Omental fat pad (tissue), 3 donors: ENCODE measurements at regions not wholly inside any gene's neighbourhood (a gene's known extent, or its start where the extent isn't known, plus 50 kb on each side); places are given as distances from the start of the nearest gene placed in this dataset.
"Not testable (repeated sequence)": the region's sequence is repeated elsewhere in the genome, so short reads cannot be mapped to it uniquely, and the experiment has no call there.

ENCODE experiments used
- ATAC-seq: fragments of 150-250 bp; one replicate; pipeline ENCODE4 v1.9.1; 2016; ENCODE audit warnings: mild to moderate bottlenecking, moderate library complexity; ENCODE audit not compliant: low FRiP score
- DNase-seq: peaks from one replicate; pipeline ENCODE4 v3.0.0-alpha.2; 2019; ENCODE audit warnings: low spot score
- TF ChIP-seq, protein P1 (sequence below), 3 donors: fragments of 450-650 bp; IDR thresholded peaks; one replicate each; pipeline ENCODE4 v1.5.1; 2016 to 2017; ENCODE audit warnings: antibody characterized with exemption in 3 of 3, mild to moderate bottlenecking in 3 of 3, moderate library complexity in 2 of 3

DNA sequence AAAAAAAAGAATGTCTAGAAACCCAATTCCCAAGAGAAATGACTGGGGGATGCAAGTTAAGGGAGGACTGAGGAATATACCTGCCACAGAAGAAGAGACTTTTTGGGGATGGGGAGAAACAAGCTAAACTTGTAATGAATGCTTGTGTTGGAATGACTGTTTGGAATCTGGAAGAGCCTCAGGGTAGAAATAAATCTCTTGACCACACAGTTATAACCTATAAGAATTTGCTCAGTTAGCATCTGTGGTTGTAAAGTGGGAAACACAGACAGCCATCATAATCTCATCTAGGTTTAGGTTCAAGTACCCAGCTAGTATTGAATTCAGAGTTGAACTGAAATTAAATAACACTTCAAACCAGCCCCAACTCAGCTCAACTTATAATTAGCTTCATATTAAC, 678.3 kb upstream of the CHD1 start:
- DNase-seq (no peak), ATAC-seq (no peak)
- TF ChIP-seq, protein P1, sequence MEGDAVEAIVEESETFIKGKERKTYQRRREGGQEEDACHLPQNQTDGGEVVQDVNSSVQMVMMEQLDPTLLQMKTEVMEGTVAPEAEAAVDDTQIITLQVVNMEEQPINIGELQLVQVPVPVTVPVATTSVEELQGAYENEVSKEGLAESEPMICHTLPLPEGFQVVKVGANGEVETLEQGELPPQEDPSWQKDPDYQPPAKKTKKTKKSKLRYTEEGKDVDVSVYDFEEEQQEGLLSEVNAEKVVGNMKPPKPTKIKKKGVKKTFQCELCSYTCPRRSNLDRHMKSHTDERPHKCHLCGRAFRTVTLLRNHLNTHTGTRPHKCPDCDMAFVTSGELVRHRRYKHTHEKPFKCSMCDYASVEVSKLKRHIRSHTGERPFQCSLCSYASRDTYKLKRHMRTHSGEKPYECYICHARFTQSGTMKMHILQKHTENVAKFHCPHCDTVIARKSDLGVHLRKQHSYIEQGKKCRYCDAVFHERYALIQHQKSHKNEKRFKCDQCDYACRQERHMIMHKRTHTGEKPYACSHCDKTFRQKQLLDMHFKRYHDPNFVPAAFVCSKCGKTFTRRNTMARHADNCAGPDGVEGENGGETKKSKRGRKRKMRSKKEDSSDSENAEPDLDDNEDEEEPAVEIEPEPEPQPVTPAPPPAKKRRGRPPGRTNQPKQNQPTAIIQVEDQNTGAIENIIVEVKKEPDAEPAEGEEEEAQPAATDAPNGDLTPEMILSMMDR (IDR thresholded peaks at IDR 0.05): no peak

DNA sequence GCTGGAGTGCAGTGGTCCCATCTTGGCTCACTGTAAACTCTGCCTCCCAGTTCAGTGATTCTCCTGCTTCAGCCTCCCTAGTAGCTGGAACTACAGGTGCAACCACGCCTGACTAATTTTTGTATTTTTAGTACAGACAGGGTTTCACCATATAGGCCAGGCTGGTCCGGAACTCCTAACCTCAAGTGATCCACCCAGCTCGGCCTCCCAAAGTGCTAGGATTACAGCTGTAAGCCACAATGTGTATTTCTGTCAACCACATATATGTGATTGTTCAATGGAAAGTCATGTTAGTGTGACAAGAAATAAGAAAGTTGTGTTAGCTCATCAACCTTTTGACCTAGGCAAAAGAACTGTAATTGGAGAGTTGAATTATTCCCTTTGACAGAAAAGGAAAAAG, 677.1 kb upstream of the CHD1 start:
- TF ChIP-seq, protein P1 (IDR thresholded peaks at IDR 0.05): no peak
- ATAC-seq (no peak), DNase-seq (no peak)

GRCh38 chr5:99600952-99601351, 672.1 kb upstream of the CHD1 start:
- TF ChIP-seq, protein P1 (IDR thresholded peaks at IDR 0.05): no peak
- no peak for DNase-seq
- no peak for ATAC-seq

GRCh38 chr5:99590806-99591205, 662.0 kb upstream of the CHD1 start:
- ATAC-seq (no peak), DNase-seq (no peak)
- TF ChIP-seq, protein P1 (IDR thresholded peaks at IDR 0.05): no peak

DNA sequence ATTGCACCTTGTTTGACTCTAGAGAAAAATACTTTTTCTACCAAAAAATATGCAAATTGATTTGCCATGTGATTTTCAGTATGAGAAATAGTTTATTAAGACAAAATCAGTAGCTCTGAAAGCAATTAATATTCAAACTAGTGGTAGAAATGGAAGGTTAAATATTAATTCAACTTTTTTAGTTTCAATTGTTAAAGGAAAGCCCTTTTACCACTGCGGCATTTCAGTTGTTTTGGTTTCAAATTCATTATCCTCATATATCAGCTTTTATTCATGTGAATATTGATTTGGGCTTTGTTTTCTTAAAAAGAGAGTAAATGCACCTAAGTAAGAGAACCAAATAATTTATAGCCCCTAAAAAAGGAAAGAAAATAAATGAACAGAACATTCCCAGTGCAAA, 660.6 kb upstream of the CHD1 start:
- no peak for ATAC-seq
- TF ChIP-seq, protein P1 (IDR thresholded peaks at IDR 0.05): no peak
- no peak for DNase-seq

DNA sequence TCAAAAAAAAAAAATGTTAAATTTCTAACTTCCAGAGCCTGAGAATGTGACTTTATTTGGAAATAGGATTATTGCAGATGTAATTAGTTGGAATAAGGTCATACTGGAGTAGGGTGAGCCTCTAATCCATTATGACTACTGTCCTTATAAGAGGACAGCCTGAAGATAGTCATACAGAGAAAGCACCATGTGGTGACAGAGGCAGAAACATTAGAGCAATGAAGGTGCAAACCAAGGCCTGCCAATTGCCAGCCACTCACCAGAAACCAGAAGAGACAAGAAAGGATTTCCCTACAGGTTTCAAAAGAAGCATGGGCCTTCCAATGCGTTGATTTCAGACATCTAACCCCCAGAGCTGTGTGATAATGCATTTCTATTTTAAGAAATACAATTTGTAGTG, 659.2 kb upstream of the CHD1 start:
- ATAC-seq (no peak), DNase-seq (no peak)
- TF ChIP-seq, protein P1 (IDR thresholded peaks at IDR 0.05): no peak

DNA sequence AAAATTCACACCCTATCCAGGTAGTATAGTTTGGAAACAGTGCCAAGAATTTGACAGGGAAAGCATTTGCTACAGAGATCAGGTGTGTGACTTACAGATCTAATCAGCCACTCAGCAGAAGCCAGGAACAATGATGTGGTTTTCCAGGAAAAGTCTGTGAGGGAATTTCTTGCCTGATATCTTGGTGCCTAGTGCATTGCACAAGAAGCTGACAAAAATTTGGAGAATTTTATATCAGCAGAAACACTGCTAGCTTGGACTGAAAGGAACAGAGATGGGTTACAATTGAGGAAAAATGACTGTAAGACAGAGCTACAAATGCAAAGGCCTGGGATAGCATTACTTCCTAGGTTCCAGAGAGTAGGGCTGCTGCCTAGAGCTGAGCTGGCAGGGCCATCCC, 658.1 kb upstream of the CHD1 start:
- TF ChIP-seq, protein P1 (IDR thresholded peaks at IDR 0.05): no peak
- DNase-seq (no peak), ATAC-seq (peak; percentile 41)

GRCh38 chr5:99581204-99581603, 652.4 kb upstream of the CHD1 start:
- ATAC-seq, DNase-seq: not testable (repeated sequence)

DNA sequence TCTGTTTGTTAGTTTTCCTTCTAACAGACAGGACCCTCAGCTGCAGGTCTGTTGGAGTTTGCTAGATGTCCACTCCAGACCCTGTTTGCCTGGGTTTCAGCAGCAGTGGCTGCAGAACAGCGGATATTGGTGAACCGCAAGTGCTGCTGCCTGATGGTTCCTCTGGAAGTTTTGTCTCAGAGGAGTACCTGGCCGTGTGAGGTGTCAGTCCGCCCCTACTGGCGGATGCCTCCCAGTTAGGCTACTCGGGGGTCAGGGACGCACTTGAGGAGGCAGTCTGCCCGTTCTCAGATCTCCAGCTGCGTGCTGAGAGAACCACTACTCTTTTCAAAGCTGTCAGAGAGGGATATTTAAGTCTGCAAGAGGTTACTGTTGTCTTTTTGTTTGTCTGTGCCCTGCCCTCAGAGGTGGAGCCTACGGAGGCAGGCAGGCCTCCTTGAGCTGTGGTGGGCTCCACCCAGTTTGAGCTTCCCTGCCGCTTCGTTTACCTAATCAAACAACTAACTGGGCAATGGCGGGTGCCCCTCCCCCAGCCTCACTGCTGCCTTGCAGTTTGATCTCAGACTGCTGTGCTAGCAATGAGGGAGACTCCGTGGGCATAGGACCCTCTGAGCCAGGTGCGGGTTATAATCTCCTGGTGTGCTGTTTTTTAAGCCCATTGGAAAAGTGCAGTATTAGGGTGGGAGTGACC, 634.3 kb upstream of the CHD1 start:
- ATAC-seq, DNase-seq: not testable (repeated sequence)
